ENCODE measurements at regions not wholly inside any gene's neighbourhood (a gene's known extent, or its start where the extent isn't known, plus 50 kb on each side); places are given as distances from the start of the nearest gene placed in this dataset.

DNA sequence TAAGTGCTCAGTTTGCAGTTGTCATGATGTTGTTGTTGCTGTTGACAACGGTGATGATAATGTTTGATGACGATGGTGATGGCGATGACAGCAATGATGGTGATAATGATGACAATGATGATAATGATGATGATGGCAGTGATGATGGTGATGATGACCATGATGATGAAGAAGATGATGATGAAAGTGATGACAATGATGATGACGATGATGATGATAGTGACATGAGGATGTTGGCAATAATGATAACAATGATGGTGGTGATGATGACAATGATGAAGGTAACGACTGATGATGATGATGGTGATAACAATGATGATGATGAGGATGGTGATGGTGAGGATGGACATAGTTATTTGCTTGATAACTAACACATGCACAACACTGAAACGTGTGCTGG lies 778.5 kb downstream of the VRK1 start:
- no peak for TF ChIP-seq FOXM1 (IDR thresholded peaks at IDR 0.05; ENCODE audit: low read depth)
- TF ChIP-seq, protein P1, sequence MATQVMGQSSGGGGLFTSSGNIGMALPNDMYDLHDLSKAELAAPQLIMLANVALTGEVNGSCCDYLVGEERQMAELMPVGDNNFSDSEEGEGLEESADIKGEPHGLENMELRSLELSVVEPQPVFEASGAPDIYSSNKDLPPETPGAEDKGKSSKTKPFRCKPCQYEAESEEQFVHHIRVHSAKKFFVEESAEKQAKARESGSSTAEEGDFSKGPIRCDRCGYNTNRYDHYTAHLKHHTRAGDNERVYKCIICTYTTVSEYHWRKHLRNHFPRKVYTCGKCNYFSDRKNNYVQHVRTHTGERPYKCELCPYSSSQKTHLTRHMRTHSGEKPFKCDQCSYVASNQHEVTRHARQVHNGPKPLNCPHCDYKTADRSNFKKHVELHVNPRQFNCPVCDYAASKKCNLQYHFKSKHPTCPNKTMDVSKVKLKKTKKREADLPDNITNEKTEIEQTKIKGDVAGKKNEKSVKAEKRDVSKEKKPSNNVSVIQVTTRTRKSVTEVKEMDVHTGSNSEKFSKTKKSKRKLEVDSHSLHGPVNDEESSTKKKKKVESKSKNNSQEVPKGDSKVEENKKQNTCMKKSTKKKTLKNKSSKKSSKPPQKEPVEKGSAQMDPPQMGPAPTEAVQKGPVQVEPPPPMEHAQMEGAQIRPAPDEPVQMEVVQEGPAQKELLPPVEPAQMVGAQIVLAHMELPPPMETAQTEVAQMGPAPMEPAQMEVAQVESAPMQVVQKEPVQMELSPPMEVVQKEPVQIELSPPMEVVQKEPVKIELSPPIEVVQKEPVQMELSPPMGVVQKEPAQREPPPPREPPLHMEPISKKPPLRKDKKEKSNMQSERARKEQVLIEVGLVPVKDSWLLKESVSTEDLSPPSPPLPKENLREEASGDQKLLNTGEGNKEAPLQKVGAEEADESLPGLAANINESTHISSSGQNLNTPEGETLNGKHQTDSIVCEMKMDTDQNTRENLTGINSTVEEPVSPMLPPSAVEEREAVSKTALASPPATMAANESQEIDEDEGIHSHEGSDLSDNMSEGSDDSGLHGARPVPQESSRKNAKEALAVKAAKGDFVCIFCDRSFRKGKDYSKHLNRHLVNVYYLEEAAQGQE (IDR thresholded peaks at IDR 0.05; ENCODE audit: low read depth, low read length): no peak
- no peak for TF ChIP-seq PBX3 (IDR thresholded peaks at IDR 0.05)
- no peak for TF ChIP-seq FOXJ3 (CRISPR knock-in tag; IDR thresholded peaks at IDR 0.05)
- no peak for TF ChIP-seq POLR2AphosphoS5 (IDR thresholded peaks at IDR 0.05; ENCODE audit: low read depth, low read length)
- TF ChIP-seq, protein P2, sequence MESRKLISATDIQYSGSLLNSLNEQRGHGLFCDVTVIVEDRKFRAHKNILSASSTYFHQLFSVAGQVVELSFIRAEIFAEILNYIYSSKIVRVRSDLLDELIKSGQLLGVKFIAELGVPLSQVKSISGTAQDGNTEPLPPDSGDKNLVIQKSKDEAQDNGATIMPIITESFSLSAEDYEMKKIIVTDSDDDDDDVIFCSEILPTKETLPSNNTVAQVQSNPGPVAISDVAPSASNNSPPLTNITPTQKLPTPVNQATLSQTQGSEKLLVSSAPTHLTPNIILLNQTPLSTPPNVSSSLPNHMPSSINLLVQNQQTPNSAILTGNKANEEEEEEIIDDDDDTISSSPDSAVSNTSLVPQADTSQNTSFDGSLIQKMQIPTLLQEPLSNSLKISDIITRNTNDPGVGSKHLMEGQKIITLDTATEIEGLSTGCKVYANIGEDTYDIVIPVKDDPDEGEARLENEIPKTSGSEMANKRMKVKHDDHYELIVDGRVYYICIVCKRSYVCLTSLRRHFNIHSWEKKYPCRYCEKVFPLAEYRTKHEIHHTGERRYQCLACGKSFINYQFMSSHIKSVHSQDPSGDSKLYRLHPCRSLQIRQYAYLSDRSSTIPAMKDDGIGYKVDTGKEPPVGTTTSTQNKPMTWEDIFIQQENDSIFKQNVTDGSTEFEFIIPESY (IDR thresholded peaks at IDR 0.05; ENCODE audit: borderline replicate concordance, low read depth): no peak
- TF ChIP-seq RXRA (IDR thresholded peaks at IDR 0.05; ENCODE audit: borderline replicate concordance, low read depth): no peak
- no peak for TF ChIP-seq NRF1 (IDR thresholded peaks at IDR 0.05; ENCODE audit: low read depth, low read length)
- no peak overlapping the region for H3K27ac ChIP-seq (ENCODE audit: low read depth in 2 of 2, low read length in 1 of 2)
- no peak overlapping the region for H3K9ac ChIP-seq
- ChIA-PET POLR2A (no interaction called here), CTCF (no interaction called here)
- no peak overlapping the region for H3K4me3 ChIP-seq (ENCODE audit: low read depth in 2 of 2, low read length in 1 of 2)
- no peak overlapping the region for H3K4me2 ChIP-seq
- H3K36me3 ChIP-seq (replicated peaks in 1 of 2; ENCODE audit: control insufficient read depth in 1 of 2, insufficient read depth in 2 of 2, low read length in 1 of 2): no peaks in the 10 kb centered on the region
- no peaks in the 10 kb centered on the region for H3F3A ChIP-seq (replicated peaks; ENCODE audit: insufficient read depth)
- H4K20me1 ChIP-seq (ENCODE audit: insufficient read depth): no peaks in the 10 kb centered on the region
- no peaks in the 10 kb centered on the region for H3K4me1 ChIP-seq (ENCODE audit: control insufficient read depth in 1 of 2, insufficient read depth in 2 of 2, low read depth in 1 of 2, low read length in 1 of 2)
- no peak for DNase-seq
- H3K27me3 ChIP-seq (ENCODE audit: insufficient read depth): no peaks in the 10 kb centered on the region
- H3K79me2 ChIP-seq (ENCODE audit: insufficient read depth): no peaks in the 10 kb centered on the region
- H3K9me2 ChIP-seq: no peaks in the 10 kb centered on the region
- WGBS (ENCODE audit: low lambda C conversion rate): 31% methylated on average over 6 of the region's 6 CpGs
- no peaks in the 10 kb centered on the region for H3K9me3 ChIP-seq
- H2AFZ ChIP-seq (ENCODE audit: low read depth): no peak overlapping the region

DNA sequence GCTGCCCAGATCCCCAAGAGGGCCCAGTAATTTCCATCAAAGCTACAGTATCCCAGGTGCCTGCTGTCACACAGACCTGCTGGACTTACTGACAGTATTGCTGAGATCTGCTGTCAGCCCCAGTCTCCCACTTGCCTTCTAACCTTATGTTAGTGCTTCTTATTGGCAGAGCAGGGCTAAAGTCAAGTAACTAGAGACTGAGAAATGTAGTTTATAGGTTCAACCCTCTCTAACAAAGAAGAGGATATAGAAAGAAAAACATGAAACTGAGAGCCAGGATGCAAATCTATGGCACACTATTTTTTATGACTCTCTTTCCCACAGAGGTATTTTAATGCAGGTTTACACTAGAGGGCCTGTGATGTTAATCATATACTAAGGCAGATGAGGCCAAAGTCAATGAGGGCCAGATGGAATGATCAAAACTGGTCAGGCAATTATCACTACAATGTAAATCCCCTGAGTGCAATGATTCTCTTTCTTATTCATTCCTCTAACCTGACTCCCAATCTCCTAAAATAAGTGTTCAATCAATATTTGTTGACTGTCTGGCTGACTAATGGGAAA lies 781.9 kb downstream of the VRK1 start:
- no peak overlapping the region for H3K4me3 ChIP-seq (ENCODE audit: low read depth in 2 of 2, low read length in 1 of 2)
- ChIA-PET POLR2A (no interaction called here), CTCF (no interaction called here)
- no peaks in the 10 kb centered on the region for H3K27me3 ChIP-seq (ENCODE audit: insufficient read depth)
- H2AFZ ChIP-seq (ENCODE audit: low read depth): no peak overlapping the region
- no peaks in the 10 kb centered on the region for H3K79me2 ChIP-seq (ENCODE audit: insufficient read depth)
- no peaks in the 10 kb centered on the region for H3K36me3 ChIP-seq (replicated peaks in 1 of 2; ENCODE audit: control insufficient read depth in 1 of 2, insufficient read depth in 2 of 2, low read length in 1 of 2)
- H3K9me3 ChIP-seq: no peaks in the 10 kb centered on the region
- H3F3A ChIP-seq (replicated peaks; ENCODE audit: insufficient read depth): no peaks in the 10 kb centered on the region
- H3K27ac ChIP-seq (ENCODE audit: low read depth in 2 of 2, low read length in 1 of 2): no peak overlapping the region
- H3K4me2 ChIP-seq: no peak overlapping the region
- H3K9ac ChIP-seq: no peak overlapping the region
- no peaks in the 10 kb centered on the region for H3K4me1 ChIP-seq (ENCODE audit: control insufficient read depth in 1 of 2, insufficient read depth in 2 of 2, low read depth in 1 of 2, low read length in 1 of 2)
- no peaks in the 10 kb centered on the region for H4K20me1 ChIP-seq (ENCODE audit: insufficient read depth)
- DNase-seq: no peak
- no peaks in the 10 kb centered on the region for H3K9me2 ChIP-seq
- TF ChIP-seq, protein P2 (IDR thresholded peaks at IDR 0.05; ENCODE audit: borderline replicate concordance, low read depth): no peak
- TF ChIP-seq USF1 (IDR thresholded peaks at IDR 0.05; ENCODE audit: borderline replicate concordance, low read depth): no peak
- TF ChIP-seq, protein P3, sequence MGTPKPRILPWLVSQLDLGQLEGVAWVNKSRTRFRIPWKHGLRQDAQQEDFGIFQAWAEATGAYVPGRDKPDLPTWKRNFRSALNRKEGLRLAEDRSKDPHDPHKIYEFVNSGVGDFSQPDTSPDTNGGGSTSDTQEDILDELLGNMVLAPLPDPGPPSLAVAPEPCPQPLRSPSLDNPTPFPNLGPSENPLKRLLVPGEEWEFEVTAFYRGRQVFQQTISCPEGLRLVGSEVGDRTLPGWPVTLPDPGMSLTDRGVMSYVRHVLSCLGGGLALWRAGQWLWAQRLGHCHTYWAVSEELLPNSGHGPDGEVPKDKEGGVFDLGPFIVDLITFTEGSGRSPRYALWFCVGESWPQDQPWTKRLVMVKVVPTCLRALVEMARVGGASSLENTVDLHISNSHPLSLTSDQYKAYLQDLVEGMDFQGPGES (IDR thresholded peaks at IDR 0.05; ENCODE audit: low read depth, low read length): no peak
- no peak for TF ChIP-seq FOXJ3 (CRISPR knock-in tag; IDR thresholded peaks at IDR 0.05)
- TF ChIP-seq TAF1 (IDR thresholded peaks at IDR 0.05; ENCODE audit: borderline replicate concordance, low read depth, low read length): no peak
- no peak for TF ChIP-seq SMC3 (IDR thresholded peaks at IDR 0.05; ENCODE audit: low read depth, low read length)
- TF ChIP-seq YY1 (IDR thresholded peaks at IDR 0.05; ENCODE audit: low read depth): no peak
- no peak for TF ChIP-seq TEAD4 (IDR thresholded peaks at IDR 0.05; ENCODE audit: borderline replicate concordance, insufficient read depth)
- no peak for TF ChIP-seq EZH2phosphoT487 (IDR thresholded peaks at IDR 0.05; ENCODE audit: borderline replicate concordance, low read depth)
- TF ChIP-seq EP300 (IDR thresholded peaks at IDR 0.05; ENCODE audit: borderline replicate concordance in 1 of 2, low read depth in 1 of 2, low read length in 1 of 2): no peak

Data from SK-N-SH (cell line).